Left lung (tissue), 4 donors: ENCODE measurements at regions not wholly inside any gene's neighbourhood (a gene's known extent, or its start where the extent isn't known, plus 50 kb on each side); places are given as distances from the start of the nearest gene placed in this dataset.

Source experiments
- ATAC-seq: fragments of 200-7000 bp; cut with Tn5 transposase; one replicate; pipeline ENCODE4 v1.9.1; 2020; ENCODE audit warnings: moderate library complexity
- DNase-seq, 4 donors: peaks; one replicate each; pipeline ENCODE4 v3.0.0-alpha.2; 2013 to 2020
- H3K27ac ChIP-seq, 2 donors: fragments of 200-600 bp; sonication (generic) in 1 of 2; one replicate each; pipeline versions ENCODE4 v1.5.0 to v1.8.0; 2020 to 2021
- H3K27me3 ChIP-seq, 2 donors: fragments of 200-600 bp; sonication (generic) in 1 of 2; one replicate each; pipeline versions ENCODE4 v1.5.0 to v1.8.0; 2020 to 2021
- H3K36me3 ChIP-seq, 2 donors: fragments of 200-600 bp; sonication (generic) in 1 of 2; one replicate each; pipeline versions ENCODE4 v1.5.0 to v1.8.0; 2020 to 2021
- H3K4me1 ChIP-seq, 2 donors: fragments of 200-600 bp; one replicate each; pipeline ENCODE4 v1.8.0; 2021
- H3K4me3 ChIP-seq, 2 donors: fragments of 200-600 bp; sonication (generic) in 1 of 2; one replicate each; pipeline versions ENCODE4 v1.5.0 to v1.8.0; 2020 to 2021; ENCODE audit warnings: mild to moderate bottlenecking in 1 of 2
- H3K9me3 ChIP-seq, 2 donors: fragments of 200-600 bp; sonication (generic) in 1 of 2; one replicate each; pipeline versions ENCODE4 v1.5.0 to v1.8.0; 2020 to 2021
- CTCF ChIP-seq, 2 donors: fragments of 200-600 bp; sonication (generic) in 1 of 2; IDR thresholded peaks; one replicate each; pipeline versions ENCODE4 v1.5.0 to v1.8.0; 2021; ENCODE audit warnings: antibody characterized with exemption in 2 of 2
- intact Hi-C, 2 donors: fragments of 100-400 bp; cut with DNase I; formaldehyde crosslinking; loops; one replicate each; pipeline versions ENCODE4 v1.11.2 to v1.14.2; 2022
- donor health status: DM: no; HTN: yes; CAD: no.
- donor health status: DM: no; HTN: no; CAD: no.

- Histone ChIP-seq H3K36me3 (no peaks in the 10 kb centered on the region), H3K9me3 (peaks cover 0 to 2% of the 10 kb centered on the region in 2 donors), H3K27ac (no peak overlapping the region), H3K27me3 (no peaks in the 10 kb centered on the region), H3K4me1 (no peaks in the 10 kb centered on the region), H3K4me3 (no peak overlapping the region)
- DNase-seq: no peak
- ATAC-seq: no peak
- no peak for TF ChIP-seq CTCF (IDR thresholded peaks at IDR 0.05)
- intact Hi-C loops: no loop called here
Measured at GRCh38 chr22:34354071-34354817, 434.0 kb upstream of the LARGE1 start.

GRCh38 chr22:34356481-34356880 lies 436.2 kb upstream of the LARGE1 start:
- intact Hi-C loops: no loop called here
- no peaks in the 10 kb centered on the region for H3K27me3 ChIP-seq
- no peak for ATAC-seq
- H3K27ac ChIP-seq: no peak overlapping the region
- no peaks in the 10 kb centered on the region for H3K4me1 ChIP-seq
- no peak for DNase-seq
- H3K36me3 ChIP-seq: no peaks in the 10 kb centered on the region
- no peak for TF ChIP-seq CTCF (IDR thresholded peaks at IDR 0.05)
- H3K9me3 ChIP-seq: peaks cover 0 to 2% of the 10 kb centered on the region in 2 donors
- H3K4me3 ChIP-seq: no peak overlapping the region

GRCh38 chr22:34370711-34371110 lies 450.4 kb upstream of the LARGE1 start:
- intact Hi-C loops: no loop called here
- Histone ChIP-seq H3K36me3 (no peaks in the 10 kb centered on the region), H3K9me3 (peaks cover 0 to 13% of the 10 kb centered on the region in 2 donors), H3K27me3 (peaks cover 0 to 6% of the 10 kb centered on the region in 2 donors), H3K4me3 (no peak overlapping the region), H3K4me1 (no peaks in the 10 kb centered on the region), H3K27ac (no peak overlapping the region)
- DNase-seq (no peak), ATAC-seq (no peak)
- TF ChIP-seq CTCF (IDR thresholded peaks at IDR 0.05): no peak

GRCh38 chr22:34379825-34380224 lies 459.5 kb upstream of the LARGE1 start:
- no peaks in the 10 kb centered on the region for H3K9me3 ChIP-seq
- intact Hi-C loops: no loop called here
- no peaks in the 10 kb centered on the region for H3K4me1 ChIP-seq
- no peak overlapping the region for H3K27ac ChIP-seq
- no peaks in the 10 kb centered on the region for H3K27me3 ChIP-seq
- no peak overlapping the region for H3K4me3 ChIP-seq
- no peaks in the 10 kb centered on the region for H3K36me3 ChIP-seq
- no peak for TF ChIP-seq CTCF (IDR thresholded peaks at IDR 0.05)
- DNase-seq: no peak
- no peak for ATAC-seq

GRCh38 chr22:34380532-34380931 lies 460.3 kb upstream of the LARGE1 start:
- Histone ChIP-seq H3K36me3 (no peaks in the 10 kb centered on the region), H3K27ac (no peak overlapping the region), H3K4me3 (no peak overlapping the region), H3K4me1 (no peaks in the 10 kb centered on the region), H3K27me3 (no peaks in the 10 kb centered on the region), H3K9me3 (no peaks in the 10 kb centered on the region)
- ATAC-seq (no peak), DNase-seq (no peak)
- intact Hi-C loops: no loop called here
- no peak for TF ChIP-seq CTCF (IDR thresholded peaks at IDR 0.05)
